ENCODE measurements at regions not wholly inside any gene's neighbourhood (a gene's known extent, or its start where the extent isn't known, plus 50 kb on each side); places are given as distances from the start of the nearest gene placed in this dataset.

DNA sequence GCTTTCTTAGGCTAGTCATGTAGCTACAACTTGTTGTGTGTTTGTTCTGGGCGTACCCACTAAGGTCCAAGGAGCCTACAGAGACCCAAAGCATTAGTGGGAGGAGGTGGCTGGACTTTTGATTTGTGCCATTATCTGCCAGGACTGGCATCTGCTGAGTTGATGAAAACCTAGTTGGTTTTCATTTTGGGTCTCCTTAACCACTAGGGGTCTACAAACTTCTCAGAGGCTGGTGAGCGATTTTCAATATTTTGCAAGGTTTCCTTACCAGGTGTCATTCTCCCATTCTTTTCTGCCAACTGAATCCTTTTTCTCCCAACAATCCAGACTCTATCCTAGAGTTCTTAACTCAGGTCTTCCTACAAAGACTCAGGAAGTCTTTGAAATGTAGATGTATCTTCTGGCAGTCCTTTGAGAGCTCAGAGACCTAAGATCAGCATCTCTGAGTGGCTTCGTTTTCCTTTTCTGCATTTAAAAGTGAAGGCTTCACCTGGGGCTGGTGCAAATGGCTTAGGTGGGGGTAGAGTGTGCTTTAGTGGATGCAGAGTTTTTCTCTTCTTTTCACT lies 150.0 kb upstream of the RMST start (continued):
- TF ChIP-seq, protein P1, sequence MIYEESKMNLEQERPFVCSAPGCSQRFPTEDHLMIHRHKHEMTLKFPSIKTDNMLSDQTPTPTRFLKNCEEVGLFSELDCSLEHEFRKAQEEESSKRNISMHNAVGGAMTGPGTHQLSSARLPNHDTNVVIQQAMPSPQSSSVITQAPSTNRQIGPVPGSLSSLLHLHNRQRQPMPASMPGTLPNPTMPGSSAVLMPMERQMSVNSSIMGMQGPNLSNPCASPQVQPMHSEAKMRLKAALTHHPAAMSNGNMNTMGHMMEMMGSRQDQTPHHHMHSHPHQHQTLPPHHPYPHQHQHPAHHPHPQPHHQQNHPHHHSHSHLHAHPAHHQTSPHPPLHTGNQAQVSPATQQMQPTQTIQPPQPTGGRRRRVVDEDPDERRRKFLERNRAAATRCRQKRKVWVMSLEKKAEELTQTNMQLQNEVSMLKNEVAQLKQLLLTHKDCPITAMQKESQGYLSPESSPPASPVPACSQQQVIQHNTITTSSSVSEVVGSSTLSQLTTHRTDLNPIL (CRISPR knock-in tag; IDR thresholded peaks at IDR 0.05; ENCODE audit: low read depth), result no peak
- no peak for TF ChIP-seq ZNF565 (CRISPR knock-in tag; conservative IDR thresholded peaks at IDR 0.05; ENCODE audit: low read depth)
- TF ChIP-seq, protein P2, sequence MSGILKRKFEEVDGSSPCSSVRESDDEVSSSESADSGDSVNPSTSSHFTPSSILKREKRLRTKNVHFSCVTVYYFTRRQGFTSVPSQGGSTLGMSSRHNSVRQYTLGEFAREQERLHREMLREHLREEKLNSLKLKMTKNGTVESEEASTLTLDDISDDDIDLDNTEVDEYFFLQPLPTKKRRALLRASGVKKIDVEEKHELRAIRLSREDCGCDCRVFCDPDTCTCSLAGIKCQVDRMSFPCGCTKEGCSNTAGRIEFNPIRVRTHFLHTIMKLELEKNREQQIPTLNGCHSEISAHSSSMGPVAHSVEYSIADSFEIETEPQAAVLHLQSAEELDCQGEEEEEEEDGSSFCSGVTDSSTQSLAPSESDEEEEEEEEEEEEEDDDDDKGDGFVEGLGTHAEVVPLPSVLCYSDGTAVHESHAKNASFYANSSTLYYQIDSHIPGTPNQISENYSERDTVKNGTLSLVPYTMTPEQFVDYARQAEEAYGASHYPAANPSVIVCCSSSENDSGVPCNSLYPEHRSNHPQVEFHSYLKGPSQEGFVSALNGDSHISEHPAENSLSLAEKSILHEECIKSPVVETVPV (CRISPR knock-in tag; IDR thresholded peaks at IDR 0.05), result no peak

DNA sequence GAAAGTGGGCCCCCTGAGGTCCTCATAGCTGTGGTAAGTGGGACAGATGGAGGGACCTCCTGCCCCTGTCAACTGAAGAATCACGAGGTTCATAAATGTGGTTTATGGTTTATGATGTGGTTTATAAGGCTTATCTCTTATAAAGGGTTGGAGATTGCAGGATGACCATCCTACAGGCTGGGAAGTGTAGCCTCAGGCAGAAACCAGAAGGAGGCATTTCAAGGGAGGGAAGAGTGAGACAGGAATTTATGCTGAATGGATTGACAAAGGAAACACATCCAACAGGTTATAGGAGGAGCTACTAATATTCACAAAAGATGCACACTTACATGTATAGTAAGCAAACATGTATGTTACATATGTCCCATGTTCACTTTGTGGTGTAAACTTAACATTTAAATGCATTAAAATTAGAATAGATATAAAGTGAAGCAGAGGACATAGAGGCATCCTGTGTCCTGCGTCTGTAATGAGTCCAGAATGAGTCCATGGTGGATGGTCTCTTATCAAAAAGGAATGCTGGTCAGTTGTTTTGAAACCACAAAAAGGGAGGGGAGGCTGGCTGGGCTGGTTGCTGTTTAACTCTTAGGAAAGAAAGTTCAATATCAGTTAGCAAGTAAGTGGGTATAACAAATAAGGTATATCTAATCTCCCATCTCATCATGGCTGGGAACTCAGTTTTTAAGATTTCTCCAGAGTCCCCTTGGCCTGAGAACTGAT lies 149.0 kb upstream of the RMST start:
- TF ChIP-seq PPARA (CRISPR knock-in tag; IDR thresholded peaks at IDR 0.05; ENCODE audit: borderline replicate concordance), result no peak
- no peak for TF ChIP-seq TOX (CRISPR knock-in tag; IDR thresholded peaks at IDR 0.05; ENCODE audit: borderline replicate concordance)
- TF ChIP-seq ZC3H10 (CRISPR knock-in tag; IDR thresholded peaks at IDR 0.05), result no peak
- TF ChIP-seq, protein P1 (CRISPR knock-in tag; IDR thresholded peaks at IDR 0.05; ENCODE audit: low read depth), result no peak
- ATAC-seq, result no peak

DNA sequence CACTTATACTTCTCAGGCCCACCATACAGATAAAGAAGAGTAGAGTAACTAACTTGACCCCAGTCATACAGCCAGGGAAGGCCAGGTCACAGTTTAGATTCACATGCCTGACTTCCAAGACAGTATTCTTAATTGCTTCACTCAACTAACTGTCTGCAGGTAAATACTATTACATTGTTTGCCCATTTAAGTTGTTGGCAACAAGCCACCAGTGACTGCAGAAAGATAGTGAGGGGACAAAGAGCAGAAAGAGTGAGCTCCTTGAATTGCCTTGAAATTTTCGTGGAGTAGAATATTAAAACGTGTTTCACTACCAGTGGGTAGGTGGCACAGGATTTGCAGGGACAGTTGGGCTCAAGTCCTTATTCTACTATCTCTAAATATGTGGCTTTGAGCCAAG lies 146.3 kb upstream of the RMST start:
- no peak for ATAC-seq
- TF ChIP-seq ZFP30 (CRISPR knock-in tag; IDR thresholded peaks at IDR 0.05) (no peak), OSR1 (CRISPR knock-in tag; IDR thresholded peaks at IDR 0.05) (no peak), TOX (CRISPR knock-in tag; IDR thresholded peaks at IDR 0.05; ENCODE audit: borderline replicate concordance) (no peak), ESRRG (CRISPR knock-in tag; IDR thresholded peaks at IDR 0.05) (no peak), ZNF565 (CRISPR knock-in tag; conservative IDR thresholded peaks at IDR 0.05; ENCODE audit: low read depth) (no peak), ARNTL (CRISPR knock-in tag; IDR thresholded peaks at IDR 0.05; ENCODE audit: borderline replicate concordance, low read depth) (no peak), GLIS3 (CRISPR knock-in tag; IDR thresholded peaks at IDR 0.05) (no peak), RARB (CRISPR knock-in tag; IDR thresholded peaks at IDR 0.05) (no peak), ZC3H10 (CRISPR knock-in tag; IDR thresholded peaks at IDR 0.05) (no peak), SNAI2 (CRISPR knock-in tag; IDR thresholded peaks at IDR 0.05) (no peak), ZFP3 (CRISPR knock-in tag; IDR thresholded peaks at IDR 0.05) (no peak), CSDC2 (CRISPR knock-in tag; IDR thresholded peaks at IDR 0.05) (no peak), PPARA (CRISPR knock-in tag; IDR thresholded peaks at IDR 0.05; ENCODE audit: borderline replicate concordance) (no peak), BACH2 (CRISPR knock-in tag; IDR thresholded peaks at IDR 0.05; ENCODE audit: borderline replicate concordance) (no peak), ZNF70 (CRISPR knock-in tag; IDR thresholded peaks at IDR 0.05) (no peak)
- TF ChIP-seq, protein P1 (CRISPR knock-in tag; IDR thresholded peaks at IDR 0.05; ENCODE audit: low read depth), result no peak
- TF ChIP-seq, protein P3, sequence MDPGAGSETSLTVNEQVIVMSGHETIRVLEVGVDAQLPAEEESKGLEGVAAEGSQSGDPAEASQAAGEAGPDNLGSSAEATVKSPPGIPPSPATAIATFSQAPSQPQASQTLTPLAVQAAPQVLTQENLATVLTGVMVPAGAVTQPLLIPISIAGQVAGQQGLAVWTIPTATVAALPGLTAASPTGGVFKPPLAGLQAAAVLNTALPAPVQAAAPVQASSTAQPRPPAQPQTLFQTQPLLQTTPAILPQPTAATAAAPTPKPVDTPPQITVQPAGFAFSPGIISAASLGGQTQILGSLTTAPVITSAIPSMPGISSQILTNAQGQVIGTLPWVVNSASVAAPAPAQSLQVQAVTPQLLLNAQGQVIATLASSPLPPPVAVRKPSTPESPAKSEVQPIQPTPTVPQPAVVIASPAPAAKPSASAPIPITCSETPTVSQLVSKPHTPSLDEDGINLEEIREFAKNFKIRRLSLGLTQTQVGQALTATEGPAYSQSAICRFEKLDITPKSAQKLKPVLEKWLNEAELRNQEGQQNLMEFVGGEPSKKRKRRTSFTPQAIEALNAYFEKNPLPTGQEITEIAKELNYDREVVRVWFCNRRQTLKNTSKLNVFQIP (CRISPR knock-in tag; IDR thresholded peaks at IDR 0.05; ENCODE audit: borderline replicate concordance, low read depth), result no peak
- TF ChIP-seq, protein P4, sequence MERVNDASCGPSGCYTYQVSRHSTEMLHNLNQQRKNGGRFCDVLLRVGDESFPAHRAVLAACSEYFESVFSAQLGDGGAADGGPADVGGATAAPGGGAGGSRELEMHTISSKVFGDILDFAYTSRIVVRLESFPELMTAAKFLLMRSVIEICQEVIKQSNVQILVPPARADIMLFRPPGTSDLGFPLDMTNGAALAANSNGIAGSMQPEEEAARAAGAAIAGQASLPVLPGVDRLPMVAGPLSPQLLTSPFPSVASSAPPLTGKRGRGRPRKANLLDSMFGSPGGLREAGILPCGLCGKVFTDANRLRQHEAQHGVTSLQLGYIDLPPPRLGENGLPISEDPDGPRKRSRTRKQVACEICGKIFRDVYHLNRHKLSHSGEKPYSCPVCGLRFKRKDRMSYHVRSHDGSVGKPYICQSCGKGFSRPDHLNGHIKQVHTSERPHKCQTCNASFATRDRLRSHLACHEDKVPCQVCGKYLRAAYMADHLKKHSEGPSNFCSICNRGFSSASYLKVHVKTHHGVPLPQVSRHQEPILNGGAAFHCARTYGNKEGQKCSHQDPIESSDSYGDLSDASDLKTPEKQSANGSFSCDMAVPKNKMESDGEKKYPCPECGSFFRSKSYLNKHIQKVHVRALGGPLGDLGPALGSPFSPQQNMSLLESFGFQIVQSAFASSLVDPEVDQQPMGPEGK (CRISPR knock-in tag; IDR thresholded peaks at IDR 0.05; ENCODE audit: borderline replicate concordance), result no peak
- TF ChIP-seq, protein P5, sequence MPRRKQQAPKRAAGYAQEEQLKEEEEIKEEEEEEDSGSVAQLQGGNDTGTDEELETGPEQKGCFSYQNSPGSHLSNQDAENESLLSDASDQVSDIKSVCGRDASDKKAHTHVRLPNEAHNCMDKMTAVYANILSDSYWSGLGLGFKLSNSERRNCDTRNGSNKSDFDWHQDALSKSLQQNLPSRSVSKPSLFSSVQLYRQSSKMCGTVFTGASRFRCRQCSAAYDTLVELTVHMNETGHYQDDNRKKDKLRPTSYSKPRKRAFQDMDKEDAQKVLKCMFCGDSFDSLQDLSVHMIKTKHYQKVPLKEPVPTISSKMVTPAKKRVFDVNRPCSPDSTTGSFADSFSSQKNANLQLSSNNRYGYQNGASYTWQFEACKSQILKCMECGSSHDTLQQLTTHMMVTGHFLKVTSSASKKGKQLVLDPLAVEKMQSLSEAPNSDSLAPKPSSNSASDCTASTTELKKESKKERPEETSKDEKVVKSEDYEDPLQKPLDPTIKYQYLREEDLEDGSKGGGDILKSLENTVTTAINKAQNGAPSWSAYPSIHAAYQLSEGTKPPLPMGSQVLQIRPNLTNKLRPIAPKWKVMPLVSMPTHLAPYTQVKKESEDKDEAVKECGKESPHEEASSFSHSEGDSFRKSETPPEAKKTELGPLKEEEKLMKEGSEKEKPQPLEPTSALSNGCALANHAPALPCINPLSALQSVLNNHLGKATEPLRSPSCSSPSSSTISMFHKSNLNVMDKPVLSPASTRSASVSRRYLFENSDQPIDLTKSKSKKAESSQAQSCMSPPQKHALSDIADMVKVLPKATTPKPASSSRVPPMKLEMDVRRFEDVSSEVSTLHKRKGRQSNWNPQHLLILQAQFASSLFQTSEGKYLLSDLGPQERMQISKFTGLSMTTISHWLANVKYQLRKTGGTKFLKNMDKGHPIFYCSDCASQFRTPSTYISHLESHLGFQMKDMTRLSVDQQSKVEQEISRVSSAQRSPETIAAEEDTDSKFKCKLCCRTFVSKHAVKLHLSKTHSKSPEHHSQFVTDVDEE (CRISPR knock-in tag; IDR thresholded peaks at IDR 0.05), result no peak

Data from SK-N-SH treated with all-trans-retinoic acid at 6 μM for 48 hours (cell line).